H9 (cell line): ENCODE measurements at regions not wholly inside any gene's neighbourhood (a gene's known extent, or its start where the extent isn't known, plus 50 kb on each side); places are given as distances from the start of the nearest gene placed in this dataset.

Experiments used
- DNase-seq: peaks from one replicate; pipeline ENCODE4 v3.0.0-alpha.2; 2017
- H2AFZ ChIP-seq: one replicate; pipeline ENCODE4 v1.6.1; 2013; ENCODE audit warnings: mild to moderate bottlenecking, low read length, control low read depth, moderate library complexity
- H2AK5ac ChIP-seq: 2 replicates; pipeline ENCODE4 v1.6.1; 2013; ENCODE audit warnings: low read length, control low read depth, mixed read lengths; ENCODE audit not compliant: insufficient read length
- H2BK120ac ChIP-seq: one replicate; pipeline ENCODE4 v1.6.1; 2013; ENCODE audit warnings: low read depth, mild to moderate bottlenecking, low read length, control low read depth, inconsistent platforms; ENCODE audit not compliant: poor library complexity, severe bottlenecking
- H2BK12ac ChIP-seq: 2 replicates; pipeline ENCODE4 v1.6.1; 2013; ENCODE audit warnings: low read length, control low read depth, mixed read lengths, low read depth; ENCODE audit not compliant: insufficient read length
- H2BK15ac ChIP-seq: 2 replicates; pipeline ENCODE4 v1.6.1; 2013; ENCODE audit warnings: low read depth, low read length, control low read depth
- H2BK20ac ChIP-seq: one replicate; pipeline ENCODE4 v1.6.1; 2013; ENCODE audit warnings: low read depth, mild to moderate bottlenecking, low read length, control low read depth, inconsistent platforms; ENCODE audit not compliant: poor library complexity, severe bottlenecking
- H2BK5ac ChIP-seq: 2 replicates; pipeline ENCODE4 v1.6.1; 2013; ENCODE audit warnings: low read length, control low read depth, mixed read lengths; ENCODE audit not compliant: insufficient read length
- H3K14ac ChIP-seq: 2 replicates; pipeline ENCODE4 v1.6.1; 2013; ENCODE audit warnings: low read length, control low read depth; ENCODE audit not compliant: insufficient read depth
- H3K18ac ChIP-seq: 2 replicates; pipeline ENCODE4 v1.6.1; 2013; ENCODE audit warnings: low read depth, mild to moderate bottlenecking, mixed read lengths, low read length, control low read depth; ENCODE audit not compliant: insufficient read length
- H3K23ac ChIP-seq: 2 replicates; pipeline ENCODE4 v1.6.1; 2013; ENCODE audit warnings: low read length, control low read depth, mixed read lengths, low read depth; ENCODE audit not compliant: insufficient read length
- H3K23me2 ChIP-seq: 2 replicates; pipeline ENCODE4 v1.6.1; 2013; ENCODE audit warnings: low read depth, mild to moderate bottlenecking, mixed read lengths, low read length, control low read depth; ENCODE audit not compliant: insufficient read length, poor library complexity, severe bottlenecking
- H3K27ac ChIP-seq: 2 replicates; pipeline ENCODE4 v1.5.1; 2013; ENCODE audit warnings: low read length, control low read depth, mixed read lengths, low read depth; ENCODE audit not compliant: insufficient read length
- H3K27me3 ChIP-seq: 2 replicates; pipeline ENCODE4 v1.6.1; 2013; ENCODE audit warnings: low read length, control low read depth, inconsistent platforms; ENCODE audit not compliant: insufficient read depth
- H3K4ac ChIP-seq: 2 replicates; pipeline ENCODE4 v1.6.1; 2013; ENCODE audit warnings: low read depth, mild to moderate bottlenecking, control low read depth, inconsistent platforms, low read length, moderate library complexity
- H3K4me1 ChIP-seq: 2 replicates; pipeline ENCODE4 v1.6.1; 2013; ENCODE audit warnings: low read length, control low read depth, inconsistent platforms; ENCODE audit not compliant: insufficient read depth
- H3K4me2 ChIP-seq: 2 replicates; pipeline ENCODE4 v1.6.1; 2013; ENCODE audit warnings: low read length, control low read depth, mixed read lengths; ENCODE audit not compliant: insufficient read length, insufficient read depth
- H3K56ac ChIP-seq: 2 replicates; pipeline ENCODE4 v1.6.1; 2013; ENCODE audit warnings: low read depth, mild to moderate bottlenecking, mixed read lengths, low read length, control low read depth; ENCODE audit not compliant: insufficient read length
- H3K79me1 ChIP-seq: 2 replicates; pipeline ENCODE4 v1.6.1; 2013; ENCODE audit warnings: low read depth, mild to moderate bottlenecking, moderate library complexity, low read length, control low read depth, inconsistent platforms; ENCODE audit not compliant: insufficient read depth, poor library complexity, severe bottlenecking
- H3K79me2 ChIP-seq: 2 replicates; pipeline ENCODE4 v1.6.1; 2013; ENCODE audit warnings: low read length, control low read depth, inconsistent platforms; ENCODE audit not compliant: insufficient read depth
- H3K9ac ChIP-seq: 2 replicates; pipeline ENCODE4 v1.6.1; 2013; ENCODE audit warnings: low read length, control low read depth, mixed read lengths; ENCODE audit not compliant: insufficient read length; ENCODE audit errors: extremely low read depth
- H3K9me3 ChIP-seq: one replicate; pipeline ENCODE4 v1.6.1; 2013; ENCODE audit warnings: low read depth, low read length, inconsistent platforms; ENCODE audit not compliant: control insufficient read depth
- H3T11ph ChIP-seq: one replicate; pipeline ENCODE4 v1.6.1; 2013; ENCODE audit warnings: mild to moderate bottlenecking, low read length, control low read depth, inconsistent platforms
- H4K20me1 ChIP-seq: one replicate; pipeline ENCODE4 v1.6.1; 2013; ENCODE audit not compliant: control insufficient read depth, insufficient read length, insufficient read depth
- H4K5ac ChIP-seq: 2 replicates; pipeline ENCODE4 v1.6.1; 2013; ENCODE audit warnings: low read depth, mild to moderate bottlenecking, mixed read lengths, low read length, control low read depth; ENCODE audit not compliant: insufficient read length
- H4K8ac ChIP-seq: replicated peaks from 2 replicates; pipeline ENCODE4 v1.6.1; 2013; ENCODE audit warnings: low read length, control low read depth, mixed read lengths, low read depth; ENCODE audit not compliant: insufficient read length
- H4K91ac ChIP-seq: 2 replicates; pipeline ENCODE4 v1.6.1; 2013; ENCODE audit warnings: low read depth, mild to moderate bottlenecking, moderate library complexity, mixed read lengths, low read length, control low read depth; ENCODE audit not compliant: insufficient read length
- H3K27ac Mint-ChIP-seq, 3 experiments: 2 replicates in 2 of 3; 3 replicates in 1 of 3; pipeline ENCODE4 v1.8.0; 2020 to 2021; ENCODE audit warnings: mixed read lengths in 3 of 3, mild to moderate bottlenecking in 1 of 3, moderate library complexity in 1 of 3
- H3K27me3 Mint-ChIP-seq: 2 replicates; pipeline ENCODE4 v1.8.0; 2021; ENCODE audit warnings: low read depth, mild to moderate bottlenecking, moderate library complexity, mixed read lengths
- H3K36me3 Mint-ChIP-seq, 3 experiments: 2 replicates in 2 of 3; 3 replicates in 1 of 3; pipeline ENCODE4 v1.8.0; 2020 to 2021; ENCODE audit warnings: low read depth in 3 of 3, mixed read lengths in 3 of 3; ENCODE audit not compliant: insufficient read depth in 1 of 3
- H3K4me1 Mint-ChIP-seq, 2 experiments: 2 replicates each; pipeline ENCODE4 v1.8.0; 2020; ENCODE audit warnings: mixed read lengths in 2 of 2
- H3K4me3 Mint-ChIP-seq, 2 experiments: 2 replicates in 1 of 2; 3 replicates in 1 of 2; pipeline ENCODE4 v1.8.0; 2020 to 2021; ENCODE audit warnings: mild to moderate bottlenecking in 2 of 2, mixed read lengths in 2 of 2, moderate library complexity in 1 of 2
- H3K9me3 Mint-ChIP-seq, 2 experiments: 2 replicates in 1 of 2; 3 replicates in 1 of 2; pipeline ENCODE4 v1.8.0; 2020; ENCODE audit warnings: mild to moderate bottlenecking in 2 of 2, mixed read lengths in 2 of 2, moderate library complexity in 1 of 2
- CTCF ChIP-seq: fragments of 200-600 bp; sonication (generic); conservative IDR thresholded peaks from 3 replicates; pipeline ENCODE4 v1.8.0; 2021; ENCODE audit warnings: antibody characterized with exemption, mild to moderate bottlenecking
- WGBS: extraction: QIAGEN DNeasy Blood & Tissue Kit; methylation state at CpG from one replicate; pipeline ENCODE4 v1.1.7; 2013; ENCODE audit warnings: missing lambda C conversion rate, low lambda C conversion rate, mixed read lengths; ENCODE audit not compliant: insufficient read length; ENCODE audit errors: extremely low coverage; 5-methylcytosine and 5-hydroxymethylcytosine counted together

- H3K4me3 Mint-ChIP-seq = no peak overlapping the region
- no peaks in the 10 kb centered on the region; a peak in 1 of 5 replicates for H3K9me3 Mint-ChIP-seq
- no peak overlapping the region for H3K4me2 ChIP-seq
- H2BK5ac ChIP-seq = no peak overlapping the region
- H2AFZ ChIP-seq = no peak overlapping the region
- H3K9ac ChIP-seq = no peak overlapping the region
- no peaks in the 10 kb centered on the region for H3K4me1 ChIP-seq
- no peak overlapping the region for H2BK20ac ChIP-seq
- TF ChIP-seq CTCF = no peak
- H3T11ph ChIP-seq = no peak overlapping the region
- H3K27me3 Mint-ChIP-seq = no peaks in the 10 kb centered on the region
- H3K14ac ChIP-seq = no peak overlapping the region
- no peak overlapping the region for H3K27ac Mint-ChIP-seq
- no peaks in the 10 kb centered on the region for H3K36me3 Mint-ChIP-seq
- H3K79me2 ChIP-seq = no peaks in the 10 kb centered on the region
- no peak overlapping the region for H3K56ac ChIP-seq
- no peaks in the 10 kb centered on the region for H3K27me3 ChIP-seq
- no peak overlapping the region for H2BK12ac ChIP-seq
- no peaks in the 10 kb centered on the region for H3K9me3 ChIP-seq
- H3K18ac ChIP-seq = no peak overlapping the region
- WGBS = no CpG with 5 or more reads among the region's 1 CpG
- no peak overlapping the region for H4K8ac ChIP-seq
- H3K27ac ChIP-seq = no peak overlapping the region
- no peak for DNase-seq
- no peaks in the 10 kb centered on the region for H4K20me1 ChIP-seq
- H3K23ac ChIP-seq = no peak overlapping the region
- no peak overlapping the region for H2BK120ac ChIP-seq
- H3K23me2 ChIP-seq = no peaks in the 10 kb centered on the region
- no peak overlapping the region for H4K5ac ChIP-seq
- H2AK5ac ChIP-seq = no peak overlapping the region
- no peak overlapping the region for H2BK15ac ChIP-seq
- H3K4ac ChIP-seq = no peak overlapping the region
- H3K4me1 Mint-ChIP-seq = no peaks in the 10 kb centered on the region
- no peaks in the 10 kb centered on the region for H3K79me1 ChIP-seq
- no peak overlapping the region for H4K91ac ChIP-seq
These were observed 675.2 kb upstream of the GCFC2 start for GRCh38 chr2:76385943-76386342.
